ENCODE measurements at regions not wholly inside any gene's neighbourhood (a gene's known extent, or its start where the extent isn't known, plus 50 kb on each side); places are given as distances from the start of the nearest gene placed in this dataset.

DNA sequence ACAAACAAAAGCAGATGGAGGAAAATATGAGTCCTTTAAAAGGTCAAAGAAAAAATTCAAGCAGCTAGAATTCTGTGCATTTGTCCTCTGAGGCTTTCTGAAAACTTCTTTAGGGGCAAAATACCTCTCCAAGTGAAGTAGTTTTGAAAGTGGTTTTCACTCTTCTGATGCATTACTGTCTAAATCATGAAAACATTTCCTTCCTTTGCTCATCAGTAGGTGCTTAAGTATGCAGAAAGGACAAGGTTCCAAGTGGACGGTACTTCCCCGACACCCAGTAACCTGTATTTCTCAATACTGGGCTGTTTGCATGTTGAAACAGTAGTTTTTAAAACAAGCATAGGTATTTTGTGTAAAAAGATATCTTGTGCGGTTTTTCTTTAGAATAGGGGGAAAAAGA is 189.1 kb upstream of the ERBB4 start:
- DNase-seq (ENCODE audit: low spot score, unreplicated experiment) = no peak
- TF ChIP-seq, protein P1, sequence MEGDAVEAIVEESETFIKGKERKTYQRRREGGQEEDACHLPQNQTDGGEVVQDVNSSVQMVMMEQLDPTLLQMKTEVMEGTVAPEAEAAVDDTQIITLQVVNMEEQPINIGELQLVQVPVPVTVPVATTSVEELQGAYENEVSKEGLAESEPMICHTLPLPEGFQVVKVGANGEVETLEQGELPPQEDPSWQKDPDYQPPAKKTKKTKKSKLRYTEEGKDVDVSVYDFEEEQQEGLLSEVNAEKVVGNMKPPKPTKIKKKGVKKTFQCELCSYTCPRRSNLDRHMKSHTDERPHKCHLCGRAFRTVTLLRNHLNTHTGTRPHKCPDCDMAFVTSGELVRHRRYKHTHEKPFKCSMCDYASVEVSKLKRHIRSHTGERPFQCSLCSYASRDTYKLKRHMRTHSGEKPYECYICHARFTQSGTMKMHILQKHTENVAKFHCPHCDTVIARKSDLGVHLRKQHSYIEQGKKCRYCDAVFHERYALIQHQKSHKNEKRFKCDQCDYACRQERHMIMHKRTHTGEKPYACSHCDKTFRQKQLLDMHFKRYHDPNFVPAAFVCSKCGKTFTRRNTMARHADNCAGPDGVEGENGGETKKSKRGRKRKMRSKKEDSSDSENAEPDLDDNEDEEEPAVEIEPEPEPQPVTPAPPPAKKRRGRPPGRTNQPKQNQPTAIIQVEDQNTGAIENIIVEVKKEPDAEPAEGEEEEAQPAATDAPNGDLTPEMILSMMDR (IDR thresholded peaks at IDR 0.05; ENCODE audit: unreplicated experiment) = no peak

GRCh38 chr2:212726403-212726802 is 187.8 kb upstream of the ERBB4 start:
- Mint-ChIP-seq H3K4me3 (ENCODE audit: low read depth) (no peak overlapping the region), H3K36me3 (ENCODE audit: insufficient read depth) (peaks cover 1% of the 10 kb centered on the region), H3K9me3 (ENCODE audit: low read depth) (peaks cover 9% of the 10 kb centered on the region), H3K27ac (no peak overlapping the region), H3K27me3 (no peaks in the 10 kb centered on the region), H3K4me1 (ENCODE audit: low read depth) (no peaks in the 10 kb centered on the region)
- TF ChIP-seq, protein P1 (IDR thresholded peaks at IDR 0.05; ENCODE audit: unreplicated experiment) = no peak
- no peak for DNase-seq (ENCODE audit: low spot score, unreplicated experiment)

More for the DNA sequence above, 189.1 kb upstream of the ERBB4 start:
- Mint-ChIP-seq H3K36me3 (ENCODE audit: insufficient read depth) (no peaks in the 10 kb centered on the region), H3K27ac (no peak overlapping the region), H3K4me1 (ENCODE audit: low read depth) (no peaks in the 10 kb centered on the region), H3K9me3 (ENCODE audit: low read depth) (no peaks in the 10 kb centered on the region), H3K27me3 (no peaks in the 10 kb centered on the region), H3K4me3 (ENCODE audit: low read depth) (no peak overlapping the region)

DNA sequence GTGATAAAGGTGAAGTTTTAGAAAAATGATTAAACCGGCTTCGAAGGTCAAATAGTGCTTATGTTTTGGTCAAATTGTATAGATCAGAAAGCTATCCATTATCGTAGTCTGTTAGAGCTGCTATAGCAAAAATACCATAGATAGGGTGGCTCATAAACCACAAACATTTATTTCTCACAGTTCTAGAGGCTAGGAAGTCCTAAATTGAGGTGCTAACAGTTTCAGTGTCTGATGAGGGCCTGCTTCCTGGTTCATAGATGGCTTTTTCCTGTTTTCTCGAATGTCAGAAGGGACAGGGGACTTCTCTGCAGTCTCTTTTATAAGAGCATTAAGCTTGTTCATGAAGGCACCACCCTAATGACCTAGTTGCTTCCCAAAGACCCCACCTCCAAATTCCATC is 186.6 kb upstream of the ERBB4 start:
- H3K9me3 Mint-ChIP-seq (ENCODE audit: low read depth) = peaks cover 12% of the 10 kb centered on the region
- TF ChIP-seq, protein P1 (IDR thresholded peaks at IDR 0.05; ENCODE audit: unreplicated experiment) = no peak
- no peaks in the 10 kb centered on the region for H3K27me3 Mint-ChIP-seq
- H3K36me3 Mint-ChIP-seq (ENCODE audit: insufficient read depth) = peaks cover 1% of the 10 kb centered on the region
- no peaks in the 10 kb centered on the region for H3K4me1 Mint-ChIP-seq (ENCODE audit: low read depth)
- DNase-seq (ENCODE audit: low spot score, unreplicated experiment) = no peak
- no peak overlapping the region for H3K4me3 Mint-ChIP-seq (ENCODE audit: low read depth)
- H3K27ac Mint-ChIP-seq = no peak overlapping the region

DNA sequence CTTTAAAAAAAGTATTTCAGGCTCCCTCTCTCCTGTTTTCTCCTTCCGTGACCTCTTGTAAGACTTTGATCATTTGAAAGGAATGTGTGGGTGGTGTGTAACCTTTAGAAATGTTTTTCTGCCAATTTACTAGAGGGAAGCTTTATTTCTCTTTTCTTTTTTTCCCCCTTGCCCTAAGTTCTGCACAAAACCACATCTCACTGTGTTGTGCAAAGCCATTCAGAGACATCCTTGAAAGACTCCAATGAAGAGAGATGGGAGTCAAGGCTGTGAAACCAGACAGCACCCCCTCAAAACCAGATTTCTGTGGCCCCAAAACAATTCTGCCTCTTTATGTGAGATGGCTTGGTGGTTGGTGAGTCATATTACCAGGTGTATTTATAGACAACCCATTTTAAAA is 184.6 kb upstream of the ERBB4 start:
- no peak overlapping the region for H3K4me3 Mint-ChIP-seq (ENCODE audit: low read depth)
- TF ChIP-seq, protein P1 (IDR thresholded peaks at IDR 0.05; ENCODE audit: unreplicated experiment) = no peak
- H3K4me1 Mint-ChIP-seq (ENCODE audit: low read depth) = no peaks in the 10 kb centered on the region

DNA sequence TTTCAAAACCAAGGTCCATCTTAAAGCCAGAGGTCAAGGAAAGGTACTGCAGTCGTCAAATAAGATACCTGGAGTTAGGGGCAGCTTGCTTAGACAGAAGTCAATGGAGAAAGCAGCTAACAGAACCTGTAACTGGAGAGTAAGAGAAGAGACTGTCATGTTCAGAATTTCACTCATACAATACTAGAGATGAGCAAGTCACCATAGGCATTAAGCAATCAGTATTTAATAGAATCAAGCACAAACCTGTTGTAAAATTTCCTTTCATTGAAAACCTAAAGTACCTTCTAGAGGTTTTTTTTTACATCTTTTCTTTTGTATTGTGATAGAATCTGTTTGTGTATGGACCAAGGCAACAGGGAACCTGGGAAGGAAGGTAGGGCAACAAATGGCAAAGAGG is 183.4 kb upstream of the ERBB4 start:
- TF ChIP-seq, protein P1 (IDR thresholded peaks at IDR 0.05; ENCODE audit: unreplicated experiment) = no peak
- no peaks in the 10 kb centered on the region for H3K27me3 Mint-ChIP-seq
- DNase-seq (ENCODE audit: low spot score, unreplicated experiment) = no peak
- no peaks in the 10 kb centered on the region for H3K4me1 Mint-ChIP-seq (ENCODE audit: low read depth)
- peaks cover 12% of the 10 kb centered on the region for H3K9me3 Mint-ChIP-seq (ENCODE audit: low read depth)
- no peak overlapping the region for H3K4me3 Mint-ChIP-seq (ENCODE audit: low read depth)
- H3K27ac Mint-ChIP-seq = no peak overlapping the region
- peaks cover 1% of the 10 kb centered on the region for H3K36me3 Mint-ChIP-seq (ENCODE audit: insufficient read depth)

More for the DNA sequence above, 184.6 kb upstream of the ERBB4 start:
- Mint-ChIP-seq H3K9me3 (ENCODE audit: low read depth) (peaks cover 12% of the 10 kb centered on the region), H3K27ac (no peak overlapping the region), H3K27me3 (no peaks in the 10 kb centered on the region), H3K36me3 (ENCODE audit: insufficient read depth) (peaks cover 1% of the 10 kb centered on the region)
- no peak for DNase-seq (ENCODE audit: low spot score, unreplicated experiment)

All from progenitor cell of endocrine pancreas (in vitro differentiated cells).